IPS DF 6.9 (cell line): ENCODE measurements at regions not wholly inside any gene's neighbourhood (a gene's known extent, or its start where the extent isn't known, plus 50 kb on each side); places are given as distances from the start of the nearest gene placed in this dataset.
"Not testable (repeated sequence)": the region's sequence is repeated elsewhere in the genome, so short reads cannot be mapped to it uniquely, and the experiment has no call there.

Experiments used
- DNase-seq: peaks from one replicate; pipeline ENCODE4 v3.0.0-alpha.2; 2013; ENCODE audit warnings: low read depth, low spot score
- H3K27ac ChIP-seq: one replicate; pipeline ENCODE4 v1.5.1; 2013; ENCODE audit warnings: low read length, control low read depth
- H3K27me3 ChIP-seq: 2 replicates; pipeline ENCODE4 v1.6.1; 2013; ENCODE audit warnings: mild to moderate bottlenecking, low read length; ENCODE audit not compliant: control insufficient read depth, insufficient read depth
- H3K36me3 ChIP-seq: 2 replicates; pipeline ENCODE4 v1.6.1; 2013; ENCODE audit warnings: low read length; ENCODE audit not compliant: control insufficient read depth, insufficient read depth
- H3K4me1 ChIP-seq: 2 replicates; pipeline ENCODE4 v1.6.1; 2013; ENCODE audit warnings: low read length; ENCODE audit not compliant: control insufficient read depth, insufficient read depth
- H3K4me3 ChIP-seq: 2 replicates; pipeline ENCODE4 v1.5.1; 2013; ENCODE audit warnings: mild to moderate bottlenecking, low read length
- H3K9me3 ChIP-seq: 2 replicates; pipeline ENCODE4 v1.6.1; 2013; ENCODE audit warnings: low read length, inconsistent platforms; ENCODE audit not compliant: control insufficient read depth, insufficient read depth
- WGBS: extraction: QIAGEN DNeasy Blood & Tissue Kit; methylation state at CpG from one replicate; pipeline ENCODE4 v1.1.7; 2013; ENCODE audit warnings: mixed read lengths, missing lambda C conversion rate; ENCODE audit not compliant: insufficient read length, insufficient coverage; 5-methylcytosine and 5-hydroxymethylcytosine counted together

DNA sequence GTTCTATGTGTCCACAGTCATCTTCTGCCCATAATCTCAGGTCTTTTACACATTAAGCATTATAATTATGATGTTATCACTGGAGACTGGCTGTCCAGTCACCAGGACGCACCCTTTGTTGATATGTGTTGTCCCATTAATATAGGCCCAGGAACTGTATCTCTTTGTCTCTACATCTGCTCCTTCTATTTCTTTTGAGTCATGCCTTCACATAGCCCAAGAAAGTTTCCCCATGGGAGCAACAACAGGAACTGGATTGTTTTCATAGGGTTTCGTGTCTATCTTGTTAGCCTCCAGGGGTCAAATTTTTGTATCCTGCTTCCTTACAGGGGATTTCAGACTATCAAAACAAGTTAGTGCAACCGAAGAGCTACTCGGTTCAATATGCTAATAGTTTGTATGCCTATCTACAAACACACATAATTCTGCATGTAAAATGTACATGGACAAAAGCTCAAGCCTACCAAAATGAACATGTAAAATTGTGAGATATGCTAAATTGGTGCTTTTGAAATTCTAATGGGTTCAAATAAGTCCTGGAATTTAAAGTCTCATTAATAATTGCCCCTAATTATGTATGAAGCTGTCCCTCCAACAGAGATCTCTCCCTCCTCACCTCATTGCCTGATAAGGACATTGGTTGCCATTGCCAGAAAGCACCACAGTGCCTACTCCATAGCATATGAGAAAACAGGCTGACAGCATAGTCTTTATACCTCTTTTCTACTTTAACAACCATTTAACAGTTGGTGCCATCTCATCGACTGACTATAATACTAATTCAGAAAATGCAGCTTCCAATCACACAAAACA is 99.8 kb upstream of the DIO2 start:
- no peak for DNase-seq
- no peaks in the 10 kb centered on the region for H3K36me3 ChIP-seq
- H3K4me3 ChIP-seq = no peak overlapping the region
- no peaks in the 10 kb centered on the region for H3K4me1 ChIP-seq
- H3K27ac ChIP-seq = no peak overlapping the region
- no peaks in the 10 kb centered on the region for H3K9me3 ChIP-seq
- no peaks in the 10 kb centered on the region for H3K27me3 ChIP-seq
- WGBS = no CpG with 5 or more reads among the region's 5 CpGs

DNA sequence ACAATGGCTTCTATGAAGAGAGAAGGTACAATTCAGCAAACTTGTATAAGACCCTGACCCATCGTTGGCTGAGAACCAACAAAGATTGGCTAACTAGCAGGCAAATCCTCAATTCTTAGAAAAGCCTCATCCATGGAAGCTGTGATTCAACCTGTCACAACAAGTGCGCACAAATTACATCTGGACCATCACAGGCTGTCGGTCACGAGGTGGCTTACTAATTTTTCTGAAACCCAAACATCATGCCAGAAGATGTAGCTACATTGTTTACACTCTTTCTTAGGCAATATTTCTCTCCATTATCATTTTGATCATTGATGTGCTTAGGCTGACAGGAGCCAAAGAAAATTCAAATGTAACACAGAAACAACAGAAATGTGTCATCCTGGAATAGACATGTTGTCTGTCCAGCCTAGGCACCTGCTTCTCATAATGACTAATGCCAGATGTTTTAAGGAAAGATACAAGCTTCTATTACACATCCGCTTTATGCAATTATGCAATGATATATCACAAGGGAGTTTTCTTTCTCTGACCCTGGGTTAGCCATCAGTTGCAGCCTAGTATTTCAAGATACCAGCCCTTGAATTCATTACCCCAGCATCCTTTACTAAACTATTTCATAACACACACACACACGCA is 92.9 kb upstream of the DIO2 start:
- DNase-seq = no peak

DNA sequence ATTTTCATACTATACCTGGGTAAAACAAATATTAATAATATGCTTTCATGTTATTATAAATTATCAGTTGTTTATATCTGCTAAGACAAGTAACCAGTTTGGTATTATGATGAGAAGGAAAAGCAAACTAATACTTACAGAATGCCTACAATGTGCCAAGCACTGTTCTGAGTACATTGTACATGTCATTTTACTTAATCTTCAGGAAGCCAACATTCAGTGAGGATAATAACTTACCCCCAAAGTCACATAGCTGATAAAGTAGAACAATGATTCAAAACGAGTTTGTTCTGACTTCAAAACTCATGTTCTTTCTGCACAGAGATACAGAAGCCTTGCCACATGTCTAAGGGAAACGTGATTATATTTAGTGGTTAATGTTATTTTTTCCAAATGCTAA is 89.0 kb upstream of the DIO2 start:
- Histone ChIP-seq H3K36me3 (no peaks in the 10 kb centered on the region), H3K4me1 (no peaks in the 10 kb centered on the region), H3K27me3 (no peaks in the 10 kb centered on the region), H3K4me3 (no peak overlapping the region), H3K27ac (no peak overlapping the region), H3K9me3 (no peaks in the 10 kb centered on the region)
- no CpG with 5 or more reads among the region's 2 CpGs for WGBS
- no peak for DNase-seq

More for the DNA sequence above, 92.9 kb upstream of the DIO2 start:
- no peaks in the 10 kb centered on the region for H3K27me3 ChIP-seq
- H3K4me1 ChIP-seq = no peaks in the 10 kb centered on the region
- H3K36me3 ChIP-seq = no peaks in the 10 kb centered on the region
- no peak overlapping the region for H3K27ac ChIP-seq
- 100% methylated on average over 1 of the region's 6 CpGs for WGBS
- no peak overlapping the region for H3K4me3 ChIP-seq
- H3K9me3 ChIP-seq = no peaks in the 10 kb centered on the region

DNA sequence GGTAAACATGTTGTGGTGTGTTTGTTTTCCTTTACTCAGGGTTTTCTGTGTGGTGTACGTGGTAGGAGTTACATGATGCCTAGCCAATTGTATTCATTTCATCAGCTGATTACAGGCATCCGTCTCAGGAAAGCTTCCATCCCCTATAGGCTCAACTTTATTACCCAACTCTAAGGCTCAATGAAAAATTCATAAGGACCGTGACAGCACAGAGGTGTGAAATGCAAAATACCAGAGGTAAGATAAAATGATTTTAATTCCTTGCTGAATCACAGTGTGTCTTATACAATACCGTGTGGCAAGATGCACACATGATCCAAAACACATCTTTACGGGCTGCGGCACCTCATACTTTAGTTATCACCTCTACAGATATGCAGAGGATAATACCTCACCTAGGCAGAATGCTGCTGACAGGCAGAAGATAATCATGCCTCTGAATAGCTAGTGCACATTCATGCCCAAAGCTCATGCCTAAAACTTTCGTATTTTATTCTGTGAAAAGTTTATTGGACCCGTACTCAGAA is 87.2 kb upstream of the DIO2 start:
- H3K27ac ChIP-seq = no peak overlapping the region
- no peaks in the 10 kb centered on the region for H3K36me3 ChIP-seq
- no CpG with 5 or more reads among the region's 8 CpGs for WGBS
- H3K27me3 ChIP-seq = no peaks in the 10 kb centered on the region
- H3K4me1 ChIP-seq = no peaks in the 10 kb centered on the region
- no peak for DNase-seq
- no peak overlapping the region for H3K4me3 ChIP-seq
- no peaks in the 10 kb centered on the region for H3K9me3 ChIP-seq

DNA sequence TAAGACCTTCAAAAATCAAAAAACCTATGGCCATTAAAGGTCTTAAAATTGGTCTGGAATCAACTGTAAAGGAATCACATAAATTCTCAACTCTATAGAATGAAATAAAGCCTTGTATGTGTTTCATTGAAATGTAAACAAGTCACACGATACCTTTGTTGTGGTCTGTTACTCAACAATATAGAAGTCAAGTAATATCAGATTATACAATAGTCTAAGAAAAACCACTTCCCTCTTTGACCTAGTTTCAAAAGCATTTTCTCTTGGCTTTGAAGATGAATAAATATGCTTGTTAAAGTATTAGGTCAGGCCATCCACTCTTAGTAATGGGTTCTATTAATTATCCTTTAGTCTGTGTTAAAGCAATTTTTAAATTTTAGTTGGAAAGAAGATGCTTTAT is 79.8 kb upstream of the DIO2 start:
- WGBS = no CpG with 5 or more reads among the region's 1 CpG
- Histone ChIP-seq H3K27me3 (no peaks in the 10 kb centered on the region), H3K4me3 (no peak overlapping the region), H3K36me3 (no peaks in the 10 kb centered on the region), H3K4me1 (no peaks in the 10 kb centered on the region), H3K9me3 (no peaks in the 10 kb centered on the region), H3K27ac (no peak overlapping the region)
- no peak for DNase-seq

DNA sequence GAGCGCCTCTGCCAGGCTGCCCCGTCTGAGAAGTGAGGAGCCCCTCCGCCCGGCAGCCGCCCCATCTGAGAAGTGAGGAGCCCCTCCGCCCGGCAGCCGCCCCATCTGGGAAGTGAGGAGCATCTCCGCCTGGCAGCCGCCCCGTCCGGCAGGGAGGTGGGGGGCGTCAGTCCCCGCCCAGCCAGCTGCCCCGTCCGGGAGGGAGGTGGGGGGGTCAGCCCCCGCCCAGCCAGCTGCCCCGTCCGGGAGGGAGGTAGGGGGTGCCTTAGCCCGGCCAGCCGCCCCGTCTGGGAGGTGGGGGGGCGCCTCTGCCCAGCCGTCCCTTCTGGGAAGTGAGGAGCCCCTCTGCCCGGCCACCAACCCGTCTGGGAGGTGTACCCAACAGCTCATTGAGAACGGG is 75.4 kb upstream of the DIO2 start:
- not testable (repeated sequence) for H3K36me3 ChIP-seq, H3K9me3 ChIP-seq, H3K4me1 ChIP-seq, DNase-seq, H3K4me3 ChIP-seq, H3K27me3 ChIP-seq, H3K27ac ChIP-seq
- no CpG with 5 or more reads among the region's 27 CpGs for WGBS

DNA sequence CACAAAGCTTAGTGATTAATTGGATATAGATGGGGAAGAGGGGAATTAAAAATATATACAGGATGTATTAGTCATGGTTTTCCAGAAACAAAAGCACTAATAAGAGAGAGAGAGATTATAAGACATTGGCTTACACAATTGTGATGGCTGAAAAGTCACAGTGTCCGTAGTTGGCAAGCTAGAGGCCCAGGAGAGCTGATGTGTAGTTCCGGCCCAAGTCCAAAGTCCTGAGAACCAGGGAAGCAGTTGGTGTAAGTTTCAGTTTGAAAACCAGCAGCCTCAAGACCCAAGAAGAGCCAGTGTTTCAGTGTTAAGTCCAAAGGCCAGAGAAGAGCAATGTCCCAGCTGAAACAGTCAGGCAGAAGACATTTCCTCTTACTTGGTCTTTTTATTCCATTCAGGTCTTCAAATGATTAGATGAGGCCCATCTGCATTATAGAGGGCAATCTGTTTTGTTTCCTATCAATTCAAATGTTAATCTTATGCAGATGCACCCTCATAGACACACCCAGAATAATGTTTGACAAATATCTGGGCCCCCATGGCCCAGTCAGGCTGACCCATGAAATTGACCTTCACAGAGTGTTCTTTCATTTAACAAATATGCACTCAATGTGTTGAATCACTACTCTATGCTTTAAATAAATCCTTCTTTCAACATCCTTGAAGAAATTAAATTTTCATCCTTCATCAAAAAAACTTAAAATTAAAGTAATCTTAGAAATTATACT is 67.2 kb upstream of the DIO2 start:
- DNase-seq = no peak

DNA sequence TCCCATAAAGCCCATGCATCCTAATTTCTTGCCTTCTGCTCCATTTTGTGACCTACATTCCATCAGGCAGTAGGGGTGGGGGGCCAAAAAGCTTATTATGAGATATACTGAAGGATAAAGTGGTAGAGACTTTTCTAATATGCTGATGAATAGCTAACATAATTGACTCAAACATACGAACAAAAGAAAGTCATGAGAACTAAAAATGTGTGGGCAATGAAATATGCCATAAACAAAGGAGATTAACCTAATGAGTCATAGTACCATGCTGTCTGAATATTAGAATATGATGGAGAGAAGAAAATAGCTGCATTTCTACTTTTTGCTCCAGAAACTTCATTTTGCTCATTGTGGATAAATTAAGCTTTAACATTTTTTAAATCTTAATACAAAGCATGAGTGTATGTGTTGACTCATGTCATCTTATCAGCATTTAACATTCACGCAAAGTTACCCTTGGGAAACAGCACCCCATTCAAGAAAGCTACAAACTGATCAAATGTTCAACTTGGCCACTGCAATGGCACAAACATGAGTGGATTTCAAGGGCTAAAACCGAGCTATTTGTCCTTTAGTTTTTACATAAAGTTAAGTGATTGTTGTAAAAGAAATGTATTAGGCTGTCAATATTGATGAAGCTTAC is 64.0 kb upstream of the DIO2 start:
- H3K4me1 ChIP-seq = no peaks in the 10 kb centered on the region
- H3K4me3 ChIP-seq = no peak overlapping the region
- no peaks in the 10 kb centered on the region for H3K9me3 ChIP-seq
- DNase-seq = no peak
- WGBS = no CpG with 5 or more reads among the region's 3 CpGs
- H3K27me3 ChIP-seq = no peaks in the 10 kb centered on the region
- no peaks in the 10 kb centered on the region for H3K36me3 ChIP-seq
- no peak overlapping the region for H3K27ac ChIP-seq

More for the DNA sequence above, 67.2 kb upstream of the DIO2 start:
- H3K36me3 ChIP-seq = no peaks in the 10 kb centered on the region
- H3K9me3 ChIP-seq = no peaks in the 10 kb centered on the region
- H3K27me3 ChIP-seq = no peaks in the 10 kb centered on the region
- no peaks in the 10 kb centered on the region for H3K4me1 ChIP-seq
- no peak overlapping the region for H3K4me3 ChIP-seq
- WGBS = no CpG with 5 or more reads among the region's 2 CpGs
- H3K27ac ChIP-seq = no peak overlapping the region

DNA sequence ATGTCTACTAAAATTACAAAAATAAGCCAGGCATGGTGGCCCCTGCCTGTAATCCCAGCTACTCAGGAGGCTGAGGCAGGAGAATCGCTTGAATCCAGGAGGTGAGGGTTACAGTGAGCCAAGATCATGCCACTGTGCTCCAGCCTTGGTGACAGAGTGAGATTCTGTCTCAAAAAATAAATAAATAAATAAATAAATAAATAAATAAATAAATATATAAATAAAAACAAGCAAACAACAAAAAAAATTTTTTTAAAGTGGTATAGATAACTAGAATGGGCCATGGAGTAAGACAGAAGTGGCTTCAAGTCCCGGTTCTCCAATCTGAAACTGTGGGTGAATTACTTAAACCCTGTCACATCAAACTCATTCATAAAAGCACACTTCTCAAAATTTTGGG is 63.0 kb upstream of the DIO2 start:
- not testable (repeated sequence) for H3K27me3 ChIP-seq, H3K9me3 ChIP-seq, H3K27ac ChIP-seq, H3K4me1 ChIP-seq, DNase-seq, H3K36me3 ChIP-seq, H3K4me3 ChIP-seq
- WGBS = no CpG with 5 or more reads among the region's 2 CpGs

DNA sequence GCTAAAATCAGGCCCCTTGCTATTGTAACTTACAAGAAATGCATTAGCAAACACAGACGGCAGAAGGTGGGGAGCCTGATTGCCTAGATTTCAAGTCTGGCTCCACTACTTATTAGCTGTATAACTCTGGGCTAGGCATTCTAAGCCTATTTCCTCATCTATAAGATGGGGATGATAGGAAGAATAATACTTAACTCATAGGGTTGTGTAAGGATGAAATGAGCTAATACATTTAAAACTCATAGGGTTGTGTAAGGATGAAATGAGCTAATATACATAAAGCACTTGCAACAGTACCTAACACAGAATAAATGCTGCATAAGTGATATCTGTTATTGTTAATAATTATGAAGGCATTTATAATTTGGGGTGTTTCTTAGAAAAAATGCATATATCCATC is 60.1 kb upstream of the DIO2 start:
- no CpG with 5 or more reads among the region's 1 CpG for WGBS
- H3K36me3 ChIP-seq = no peaks in the 10 kb centered on the region
- no peak overlapping the region for H3K4me3 ChIP-seq
- no peak for DNase-seq
- no peak overlapping the region for H3K27ac ChIP-seq
- H3K9me3 ChIP-seq = no peaks in the 10 kb centered on the region
- H3K4me1 ChIP-seq = no peaks in the 10 kb centered on the region
- no peaks in the 10 kb centered on the region for H3K27me3 ChIP-seq
